Upper lobe of right lung (tissue), 1 donor: ENCODE measurements at regions not wholly inside any gene's neighbourhood (a gene's known extent, or its start where the extent isn't known, plus 50 kb on each side); places are given as distances from the start of the nearest gene placed in this dataset.

Experiments used
- ATAC-seq: fragments of 200-7000 bp; cut with Tn5 transposase; one replicate; pipeline ENCODE4 v1.9.1; 2020; ENCODE audit warnings: mild to moderate bottlenecking, moderate library complexity
- DNase-seq: peaks from one replicate; pipeline ENCODE4 v3.0.0-alpha.2; 2020
- H3K27ac ChIP-seq: fragments of 200-600 bp; one replicate; pipeline ENCODE4 v1.8.0; 2022
- H3K27me3 ChIP-seq: fragments of 200-600 bp; one replicate; pipeline ENCODE4 v1.8.0; 2022; ENCODE audit warnings: mild to moderate bottlenecking
- H3K36me3 ChIP-seq: fragments of 200-600 bp; one replicate; pipeline ENCODE4 v1.8.0; 2022
- H3K4me1 ChIP-seq: fragments of 200-600 bp; one replicate; pipeline ENCODE4 v1.8.0; 2022
- H3K4me3 ChIP-seq: fragments of 200-600 bp; one replicate; pipeline ENCODE4 v1.8.0; 2022; ENCODE audit warnings: mild to moderate bottlenecking
- H3K9me3 ChIP-seq: fragments of 200-600 bp; one replicate; pipeline ENCODE4 v1.8.0; 2022
- CTCF ChIP-seq: fragments of 200-600 bp; IDR thresholded peaks from one replicate; pipeline ENCODE4 v1.8.0; 2022; ENCODE audit warnings: antibody characterized with exemption
- intact Hi-C: fragments of 100-400 bp; cut with DNase I; formaldehyde crosslinking; loops from one replicate; pipeline ENCODE4 v1.11.0; 2022
- donor health status: DM: no; HTN: yes; CAD: no; lungs with severe emphysema.

DNA sequence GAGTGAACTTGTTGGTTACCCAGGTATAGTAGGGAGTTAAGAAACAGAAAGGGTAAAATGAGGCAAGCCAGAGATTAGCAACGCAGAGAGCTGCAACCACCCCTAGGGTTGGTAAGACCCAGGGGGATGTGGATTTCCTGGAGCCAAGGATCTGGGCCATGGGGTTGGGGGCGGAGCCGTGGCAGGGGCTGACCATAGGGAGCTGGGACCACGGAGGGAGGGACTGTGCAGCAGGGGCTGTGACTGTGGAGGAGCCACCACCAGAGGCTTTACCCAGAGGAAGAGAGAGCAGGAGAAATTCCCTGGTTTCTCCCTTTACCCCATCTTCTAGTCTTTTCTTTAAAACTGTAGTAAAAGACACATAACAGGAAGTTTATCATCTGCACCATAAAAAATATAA lies 58.6 kb upstream of the BAIAP2L1 start:
- TF ChIP-seq CTCF: no peak
- Histone ChIP-seq H3K4me3 (no peak overlapping the region), H3K27ac (no peak overlapping the region), H3K36me3 (no peaks in the 10 kb centered on the region), H3K4me1 (no peaks in the 10 kb centered on the region), H3K27me3 (no peaks in the 10 kb centered on the region), H3K9me3 (no peaks in the 10 kb centered on the region)
- DNase-seq (no peak), ATAC-seq (no peak)
- intact Hi-C loops: no loop called here

DNA sequence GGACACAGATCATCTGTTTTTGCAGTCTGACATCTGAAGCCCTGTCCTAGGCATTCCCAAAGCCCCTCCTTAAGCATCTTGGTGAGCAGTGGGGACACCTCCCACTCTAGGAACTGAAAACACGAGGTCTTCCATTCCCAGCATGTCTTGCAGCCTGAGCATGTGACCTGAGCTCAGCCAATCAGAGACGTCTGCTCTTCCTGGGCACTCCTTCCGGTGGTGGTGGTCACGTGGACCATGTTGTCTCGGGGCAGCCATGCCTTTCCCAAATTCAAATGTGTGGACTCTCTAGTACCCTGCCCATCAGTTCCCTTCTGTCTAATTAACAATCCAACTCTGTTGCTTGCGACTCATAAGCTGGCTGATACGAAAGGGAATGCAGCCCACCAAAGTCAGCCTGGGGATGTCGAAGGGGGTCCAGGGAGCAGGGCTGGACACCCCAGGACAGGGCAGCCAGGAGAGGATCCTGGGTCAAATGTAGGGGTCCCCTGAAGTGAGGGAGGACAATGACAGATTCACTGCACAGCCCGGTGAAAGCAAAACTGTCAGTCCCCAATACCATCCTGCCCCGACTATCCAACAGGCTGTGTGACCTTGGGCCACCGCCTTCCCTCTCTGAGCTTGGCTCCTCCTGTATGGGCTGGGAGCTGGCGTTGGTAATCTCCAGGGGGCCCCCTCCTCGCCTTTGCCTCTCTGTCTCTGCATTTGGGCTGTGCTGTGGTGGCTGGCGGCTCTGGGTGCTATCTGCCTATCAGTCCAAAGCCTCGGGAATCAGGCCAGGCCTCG lies 57.4 kb upstream of the BAIAP2L1 start:
- no peaks in the 10 kb centered on the region for H3K4me1 ChIP-seq
- H3K9me3 ChIP-seq: no peaks in the 10 kb centered on the region
- no peak for DNase-seq
- intact Hi-C loops: no loop called here
- no peaks in the 10 kb centered on the region for H3K36me3 ChIP-seq
- H3K27ac ChIP-seq: no peak overlapping the region
- H3K4me3 ChIP-seq: no peak overlapping the region
- no peak for ATAC-seq
- TF ChIP-seq CTCF: no peak
- no peaks in the 10 kb centered on the region for H3K27me3 ChIP-seq

DNA sequence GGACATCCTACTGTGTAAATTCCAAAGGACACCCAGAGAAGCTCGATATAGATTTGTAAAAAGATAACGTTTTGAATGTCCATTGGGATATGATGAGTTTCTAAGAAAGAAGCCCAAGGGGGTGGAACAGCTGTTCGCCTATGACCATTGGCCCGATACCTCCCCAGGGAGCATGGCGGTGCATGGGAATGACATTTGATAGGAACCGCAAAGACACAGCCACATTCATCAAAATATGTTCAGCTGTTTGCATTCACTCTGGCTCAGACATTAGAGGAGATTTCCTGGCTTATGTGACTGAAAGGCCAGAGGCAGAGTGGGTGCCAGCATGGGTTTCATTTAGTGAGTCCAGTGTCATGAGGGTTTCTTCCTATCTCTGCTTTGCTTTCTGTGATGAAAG lies 56.0 kb upstream of the BAIAP2L1 start:
- Histone ChIP-seq H3K4me1 (no peaks in the 10 kb centered on the region), H3K4me3 (no peak overlapping the region), H3K27ac (no peak overlapping the region), H3K9me3 (no peaks in the 10 kb centered on the region), H3K27me3 (no peaks in the 10 kb centered on the region), H3K36me3 (no peaks in the 10 kb centered on the region)
- no peak for TF ChIP-seq CTCF
- DNase-seq: no peak
- intact Hi-C loops: no loop called here
- no peak for ATAC-seq

DNA sequence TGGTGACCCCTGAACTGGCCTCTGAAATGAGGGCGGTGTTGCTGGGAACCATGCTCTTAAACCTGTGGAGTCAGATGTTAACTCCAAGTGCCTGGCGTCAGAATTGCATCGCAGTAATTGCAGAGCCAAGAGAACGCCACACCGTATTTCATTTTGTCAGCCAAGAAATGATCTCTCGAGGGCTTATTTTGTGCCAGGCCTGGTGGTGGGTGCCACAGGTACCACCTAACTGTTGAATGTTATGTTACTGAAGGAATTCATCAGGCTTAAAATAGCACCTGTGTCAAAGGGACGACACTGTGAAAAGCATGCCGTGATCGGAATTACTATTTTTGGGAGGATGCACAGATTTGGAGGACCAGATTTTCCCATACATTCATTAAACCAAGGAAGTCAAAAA lies 51.9 kb upstream of the BAIAP2L1 start:
- no peak overlapping the region for H3K4me3 ChIP-seq
- intact Hi-C loops: no loop called here
- H3K36me3 ChIP-seq: no peaks in the 10 kb centered on the region
- H3K27me3 ChIP-seq: no peaks in the 10 kb centered on the region
- no peaks in the 10 kb centered on the region for H3K4me1 ChIP-seq
- DNase-seq: no peak
- ATAC-seq: no peak
- H3K27ac ChIP-seq: no peak overlapping the region
- H3K9me3 ChIP-seq: no peaks in the 10 kb centered on the region
- no peak for TF ChIP-seq CTCF
